Kidney epithelial cell (primary cell): ENCODE measurements at regions not wholly inside any gene's neighbourhood (a gene's known extent, or its start where the extent isn't known, plus 50 kb on each side); places are given as distances from the start of the nearest gene placed in this dataset.

Experiments
- DNase-seq: peaks from one replicate; pipeline ENCODE4 v3.0.0-alpha.2; 2010; ENCODE audit warnings: low read depth
- H3K27me3 ChIP-seq: 2 replicates; pipeline ENCODE4 v1.6.0; 2011; ENCODE audit warnings: low read length; ENCODE audit not compliant: control insufficient read depth, insufficient read depth
- H3K36me3 ChIP-seq: 2 replicates; pipeline ENCODE4 v1.5.1; 2011; ENCODE audit warnings: low read length; ENCODE audit not compliant: control insufficient read depth, insufficient read depth
- H3K4me3 ChIP-seq: 2 replicates; pipeline ENCODE4 v1.5.1; 2011; ENCODE audit warnings: low read depth, mild to moderate bottlenecking, control low read depth, low read length
- TF ChIP-seq, protein P1 (sequence below): IDR thresholded peaks from 2 replicates; pipeline ENCODE4 v1.5.1; 2011; ENCODE audit warnings: mild to moderate bottlenecking, moderate library complexity, low read length, control low read depth, inconsistent platforms; ENCODE audit not compliant: insufficient read depth, poor library complexity, severe bottlenecking

DNA sequence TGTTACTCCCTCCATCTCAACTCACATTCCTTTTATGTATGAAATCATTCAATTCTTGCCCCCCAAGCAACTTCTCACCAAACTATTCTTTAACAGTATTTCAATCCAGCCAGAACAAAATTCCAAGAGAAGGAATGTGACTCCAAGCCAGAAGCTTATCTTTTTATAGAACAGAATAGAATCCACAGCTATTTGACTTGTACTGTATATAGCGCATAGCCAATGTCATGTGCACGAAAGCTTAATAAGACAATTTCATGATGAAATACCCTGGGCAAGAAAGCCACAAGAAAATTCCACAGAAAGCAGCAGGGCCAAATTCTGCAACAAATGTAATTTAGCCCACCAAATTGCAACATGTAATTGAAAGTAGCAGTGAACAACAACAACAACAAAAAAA, 127.6 kb upstream of the UBE2E2 start:
- TF ChIP-seq, protein P1, sequence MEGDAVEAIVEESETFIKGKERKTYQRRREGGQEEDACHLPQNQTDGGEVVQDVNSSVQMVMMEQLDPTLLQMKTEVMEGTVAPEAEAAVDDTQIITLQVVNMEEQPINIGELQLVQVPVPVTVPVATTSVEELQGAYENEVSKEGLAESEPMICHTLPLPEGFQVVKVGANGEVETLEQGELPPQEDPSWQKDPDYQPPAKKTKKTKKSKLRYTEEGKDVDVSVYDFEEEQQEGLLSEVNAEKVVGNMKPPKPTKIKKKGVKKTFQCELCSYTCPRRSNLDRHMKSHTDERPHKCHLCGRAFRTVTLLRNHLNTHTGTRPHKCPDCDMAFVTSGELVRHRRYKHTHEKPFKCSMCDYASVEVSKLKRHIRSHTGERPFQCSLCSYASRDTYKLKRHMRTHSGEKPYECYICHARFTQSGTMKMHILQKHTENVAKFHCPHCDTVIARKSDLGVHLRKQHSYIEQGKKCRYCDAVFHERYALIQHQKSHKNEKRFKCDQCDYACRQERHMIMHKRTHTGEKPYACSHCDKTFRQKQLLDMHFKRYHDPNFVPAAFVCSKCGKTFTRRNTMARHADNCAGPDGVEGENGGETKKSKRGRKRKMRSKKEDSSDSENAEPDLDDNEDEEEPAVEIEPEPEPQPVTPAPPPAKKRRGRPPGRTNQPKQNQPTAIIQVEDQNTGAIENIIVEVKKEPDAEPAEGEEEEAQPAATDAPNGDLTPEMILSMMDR, result no peak
- H3K27me3 ChIP-seq, result no peaks in the 10 kb centered on the region
- H3K36me3 ChIP-seq, result no peaks in the 10 kb centered on the region
- no peak for DNase-seq
- no peak overlapping the region for H3K4me3 ChIP-seq

DNA sequence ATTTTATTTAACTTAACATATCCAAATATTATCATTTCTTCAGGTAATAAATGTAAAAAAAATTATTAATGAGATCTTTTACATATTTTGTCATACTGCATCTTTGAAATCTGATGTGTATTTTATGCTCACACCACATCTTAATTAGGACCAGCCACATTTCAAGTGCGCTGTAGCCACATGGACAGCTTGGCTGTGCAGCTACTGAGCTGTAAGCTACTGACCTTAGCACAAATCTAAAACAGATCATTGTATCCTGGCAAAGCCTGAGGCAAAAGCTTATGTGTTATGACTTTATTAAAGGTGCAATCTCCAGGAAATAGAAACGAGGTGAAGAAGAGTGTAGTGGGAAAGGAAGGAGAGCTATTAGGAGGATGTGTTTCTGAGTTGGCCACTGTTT, 126.7 kb upstream of the UBE2E2 start:
- no peak for DNase-seq
- Histone ChIP-seq H3K4me3 (no peak overlapping the region), H3K27me3 (no peaks in the 10 kb centered on the region), H3K36me3 (no peaks in the 10 kb centered on the region)
- TF ChIP-seq, protein P1, result no peak

DNA sequence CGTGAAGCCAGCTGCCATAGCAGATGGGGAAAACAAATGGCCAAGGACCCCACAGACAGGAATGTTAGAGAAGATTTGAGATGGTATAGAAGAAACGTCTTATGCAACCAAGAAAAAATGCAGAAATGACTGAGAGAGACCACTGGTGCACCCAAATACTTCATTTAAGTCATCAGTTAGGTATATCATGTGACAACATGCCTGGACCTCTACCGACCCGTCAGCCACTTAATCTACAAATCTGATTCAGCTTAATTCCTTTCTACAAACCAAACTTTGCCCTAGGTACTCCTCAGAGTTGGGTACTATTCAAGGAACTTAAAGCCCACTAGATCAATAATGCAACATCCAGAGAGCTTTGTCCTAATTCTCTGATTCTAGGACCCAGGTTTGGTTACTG, 126.0 kb upstream of the UBE2E2 start:
- no peaks in the 10 kb centered on the region for H3K27me3 ChIP-seq
- no peak for DNase-seq
- H3K36me3 ChIP-seq, result no peaks in the 10 kb centered on the region
- TF ChIP-seq, protein P1, result no peak
- H3K4me3 ChIP-seq, result no peak overlapping the region

GRCh38 chr3:23078735-23079134, 124.4 kb upstream of the UBE2E2 start:
- DNase-seq, result no peak
- H3K27me3 ChIP-seq, result no peaks in the 10 kb centered on the region
- no peak overlapping the region for H3K4me3 ChIP-seq
- no peaks in the 10 kb centered on the region for H3K36me3 ChIP-seq
- TF ChIP-seq, protein P1, result no peak

DNA sequence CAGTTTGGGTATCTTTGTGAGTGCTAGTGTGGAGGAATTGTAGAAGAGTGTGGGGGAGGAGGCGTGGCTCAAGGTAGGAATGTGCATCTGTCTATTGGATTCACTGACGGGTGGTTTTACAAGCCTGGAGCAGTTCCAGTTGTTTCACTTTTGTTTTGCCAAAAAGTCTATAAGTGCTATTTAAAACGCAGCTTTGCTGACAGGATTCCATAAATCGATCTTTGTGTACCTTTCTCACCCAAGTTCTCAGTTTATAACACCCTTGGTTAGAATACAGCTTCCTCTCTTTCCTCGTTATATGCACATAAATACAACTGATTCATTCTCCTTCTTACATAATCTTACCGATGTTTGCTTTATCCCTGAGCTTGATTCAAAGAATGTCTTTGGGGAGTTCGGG, 123.2 kb upstream of the UBE2E2 start:
- TF ChIP-seq, protein P1, result no peak
- no peaks in the 10 kb centered on the region for H3K27me3 ChIP-seq
- H3K36me3 ChIP-seq, result no peaks in the 10 kb centered on the region
- H3K4me3 ChIP-seq, result no peak overlapping the region
- DNase-seq, result no peak

DNA sequence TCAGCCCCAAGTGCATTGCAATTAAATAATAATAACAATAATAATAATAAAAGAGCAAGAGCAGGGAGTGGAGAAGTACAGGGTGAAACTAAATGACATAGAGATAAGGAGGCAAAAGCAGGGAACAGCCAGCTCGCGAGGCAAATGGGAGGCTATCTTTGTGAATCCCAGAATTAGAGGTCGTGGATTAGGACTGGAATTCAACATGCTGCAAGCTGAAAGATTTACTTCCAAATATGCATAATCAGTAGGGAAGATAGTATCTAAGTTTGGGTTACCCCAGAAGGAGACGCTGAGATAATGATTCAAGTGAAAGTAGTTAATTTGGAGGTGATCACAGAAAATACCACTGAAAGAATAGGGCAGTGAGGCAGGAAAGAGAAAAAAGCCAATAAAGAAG, 119.4 kb upstream of the UBE2E2 start:
- DNase-seq, result no peak
- TF ChIP-seq, protein P1, result no peak
- Histone ChIP-seq H3K36me3 (no peaks in the 10 kb centered on the region), H3K4me3 (no peak overlapping the region), H3K27me3 (no peaks in the 10 kb centered on the region)
